ES-I3 (cell line): ENCODE measurements at regions not wholly inside any gene's neighbourhood (a gene's known extent, or its start where the extent isn't known, plus 50 kb on each side); places are given as distances from the start of the nearest gene placed in this dataset.

Experiments
- H3K36me3 ChIP-seq: 2 replicates; pipeline ENCODE4 v1.6.1; 2013; ENCODE audit warnings: mild to moderate bottlenecking, low read length, control low read depth, moderate library complexity; ENCODE audit not compliant: insufficient read depth
- H3K4me1 ChIP-seq: 2 replicates; pipeline ENCODE4 v1.6.1; 2013; ENCODE audit warnings: mild to moderate bottlenecking, control low read depth, low read length; ENCODE audit not compliant: insufficient read depth
- H3K9ac ChIP-seq: 2 replicates; pipeline ENCODE4 v1.6.1; 2013; ENCODE audit warnings: low read depth, mild to moderate bottlenecking, low read length, moderate library complexity
- H3K9me3 ChIP-seq: 2 replicates; pipeline ENCODE4 v1.6.1; 2013; ENCODE audit warnings: mild to moderate bottlenecking, low read length, moderate library complexity; ENCODE audit not compliant: control insufficient read depth, insufficient read depth

GRCh38 chr16:72551649-72552048 is 379.7 kb upstream of the PMFBP1 start:
- Histone ChIP-seq H3K9me3 (0 out of 2 replicates have a peak, but pooled peaks cover 3% of the 10 kb centered on the region), H3K36me3 (no peaks in the 10 kb centered on the region), H3K9ac (no peak overlapping the region), H3K4me1 (no peaks in the 10 kb centered on the region)

- Histone ChIP-seq H3K4me1 (no peaks in the 10 kb centered on the region), H3K9me3 (0 out of 2 replicates have a peak, but pooled peaks cover 3% of the 10 kb centered on the region), H3K9ac (no peak overlapping the region), H3K36me3 (no peaks in the 10 kb centered on the region)
Observed at GRCh38 chr16:72549878-72550277, 377.9 kb upstream of the PMFBP1 start.

- Histone ChIP-seq H3K36me3 (no peaks in the 10 kb centered on the region), H3K9me3 (no peaks in the 10 kb centered on the region), H3K9ac (no peak overlapping the region), H3K4me1 (no peaks in the 10 kb centered on the region)
Observed at GRCh38 chr16:72542102-72542501, 370.1 kb upstream of the PMFBP1 start.

GRCh38 chr16:72537664-72538063 is 365.7 kb upstream of the PMFBP1 start:
- Histone ChIP-seq H3K4me1 (no peaks in the 10 kb centered on the region), H3K9me3 (no peaks in the 10 kb centered on the region; the same call in 1 of the 2 replicates), H3K9ac (no peak overlapping the region), H3K36me3 (no peaks in the 10 kb centered on the region)

GRCh38 chr16:72536723-72537435 is 364.9 kb upstream of the PMFBP1 start:
- H3K9me3 ChIP-seq: no peaks in the 10 kb centered on the region; the same call in 1 of the 2 replicates
- no peaks in the 10 kb centered on the region for H3K36me3 ChIP-seq
- no peaks in the 10 kb centered on the region for H3K4me1 ChIP-seq
- no peak overlapping the region for H3K9ac ChIP-seq

GRCh38 chr16:72532906-72533410 is 361.0 kb upstream of the PMFBP1 start:
- Histone ChIP-seq H3K4me1 (no peaks in the 10 kb centered on the region), H3K36me3 (no peaks in the 10 kb centered on the region), H3K9ac (no peak overlapping the region), H3K9me3 (no peaks in the 10 kb centered on the region; the same call in 1 of the 2 replicates)

GRCh38 chr16:72530434-72530833 is 358.5 kb upstream of the PMFBP1 start:
- H3K4me1 ChIP-seq: no peaks in the 10 kb centered on the region
- H3K36me3 ChIP-seq: no peaks in the 10 kb centered on the region
- no peaks in the 10 kb centered on the region; the same call in 1 of the 2 replicates for H3K9me3 ChIP-seq
- H3K9ac ChIP-seq: no peak overlapping the region

- H3K36me3 ChIP-seq: peaks cover 5% of the 10 kb centered on the region; the same call in 1 of the 2 replicates
- H3K4me1 ChIP-seq: no peaks in the 10 kb centered on the region
- no peak overlapping the region for H3K9ac ChIP-seq
- H3K9me3 ChIP-seq: peaks cover 12% of the 10 kb centered on the region
Observed at GRCh38 chr16:72523087-72523486, 351.1 kb upstream of the PMFBP1 start.

- Histone ChIP-seq H3K36me3 (peaks cover 1% of the 10 kb centered on the region; the same call in 1 of the 2 replicates), H3K9me3 (peaks cover 3% of the 10 kb centered on the region), H3K9ac (no peak overlapping the region), H3K4me1 (no peaks in the 10 kb centered on the region)
Observed at GRCh38 chr16:72517154-72517553, 345.2 kb upstream of the PMFBP1 start.

GRCh38 chr16:72511171-72511570 is 339.2 kb upstream of the PMFBP1 start:
- Histone ChIP-seq H3K9me3 (no peaks in the 10 kb centered on the region), H3K36me3 (no peaks in the 10 kb centered on the region), H3K4me1 (no peaks in the 10 kb centered on the region), H3K9ac (no peak overlapping the region)

GRCh38 chr16:72508191-72508590 is 336.2 kb upstream of the PMFBP1 start:
- Histone ChIP-seq H3K9ac (no peak overlapping the region), H3K4me1 (no peaks in the 10 kb centered on the region), H3K9me3 (no peaks in the 10 kb centered on the region), H3K36me3 (no peaks in the 10 kb centered on the region)

GRCh38 chr16:72502594-72503005 is 330.6 kb upstream of the PMFBP1 start:
- Histone ChIP-seq H3K9ac (no peak overlapping the region), H3K4me1 (no peaks in the 10 kb centered on the region), H3K9me3 (no peaks in the 10 kb centered on the region), H3K36me3 (no peaks in the 10 kb centered on the region)

GRCh38 chr16:72501739-72502593 is 330.0 kb upstream of the PMFBP1 start:
- Histone ChIP-seq H3K36me3 (no peaks in the 10 kb centered on the region), H3K4me1 (no peaks in the 10 kb centered on the region), H3K9ac (no peak overlapping the region), H3K9me3 (no peaks in the 10 kb centered on the region)

GRCh38 chr16:72500545-72500944 is 328.6 kb upstream of the PMFBP1 start:
- H3K4me1 ChIP-seq: no peaks in the 10 kb centered on the region
- H3K9ac ChIP-seq: no peak overlapping the region
- H3K36me3 ChIP-seq: no peaks in the 10 kb centered on the region
- H3K9me3 ChIP-seq: no peaks in the 10 kb centered on the region
